Fibroblast of lung (primary cell): ENCODE measurements at regions not wholly inside any gene's neighbourhood (a gene's known extent, or its start where the extent isn't known, plus 50 kb on each side); places are given as distances from the start of the nearest gene placed in this dataset.

Experiments used
- DNase-seq, 2 donors: peaks; one replicate each; pipeline versions ENCODE4 v3.0.0 to v3.0.0-alpha.2; 2010; ENCODE audit warnings: low read depth in 2 of 2
- H2AFZ ChIP-seq: 2 replicates; pipeline ENCODE4 v1.5.1; 2012; ENCODE audit warnings: low read length, control low read depth, inconsistent platforms
- H3K27ac ChIP-seq: 2 replicates; pipeline ENCODE4 v1.5.1; 2011; ENCODE audit warnings: low read length, control low read depth; ENCODE audit not compliant: insufficient read depth
- H3K27me3 ChIP-seq: 2 replicates; pipeline ENCODE4 v1.5.1; 2011; ENCODE audit warnings: mild to moderate bottlenecking, low read length; ENCODE audit not compliant: control insufficient read depth, insufficient read depth
- H3K36me3 ChIP-seq: 2 replicates; pipeline ENCODE4 v1.5.1; 2011; ENCODE audit warnings: low read length; ENCODE audit not compliant: control insufficient read depth, insufficient read depth
- H3K4me1 ChIP-seq: 2 replicates; pipeline ENCODE4 v1.5.1; 2011; ENCODE audit warnings: low read length; ENCODE audit not compliant: control insufficient read depth, insufficient read depth; ENCODE audit errors: extremely low read depth
- H3K4me2 ChIP-seq: 2 replicates; pipeline ENCODE4 v1.5.1; 2011; ENCODE audit warnings: low read length, control low read depth; ENCODE audit not compliant: insufficient read depth; ENCODE audit errors: extremely low read depth
- H3K4me3 ChIP-seq, 4 experiments: fragments of 200-600 bp in 1 of 4; sonication (generic) in 1 of 4; replicated peaks in 1 of 4; 2 replicates each; pipeline ENCODE4 v1.5.1; 2011 to 2016; ENCODE audit warnings: low read length in 4 of 4, low read depth in 3 of 4, mild to moderate bottlenecking in 3 of 4, control low read depth in 2 of 4, inconsistent platforms in 1 of 4, mixed read lengths in 1 of 4; ENCODE audit not compliant: insufficient read depth in 1 of 4; ENCODE audit errors: control extremely low read depth in 1 of 4
- H3K79me2 ChIP-seq: 2 replicates; pipeline ENCODE4 v1.5.1; 2012; ENCODE audit warnings: mild to moderate bottlenecking, low read length, inconsistent platforms; ENCODE audit not compliant: control insufficient read depth, insufficient read depth
- H3K9ac ChIP-seq: 2 replicates; pipeline ENCODE4 v1.5.1; 2011; ENCODE audit warnings: mild to moderate bottlenecking, low read length, control low read depth; ENCODE audit not compliant: insufficient read depth
- H3K9me3 ChIP-seq: 2 replicates; pipeline ENCODE4 v1.5.1; 2012; ENCODE audit warnings: low read depth, low read length; ENCODE audit not compliant: control insufficient read depth, insufficient read depth
- H4K20me1 ChIP-seq: 2 replicates; pipeline ENCODE4 v1.5.1; 2011; ENCODE audit warnings: low read length; ENCODE audit not compliant: control insufficient read depth, insufficient read depth; ENCODE audit errors: extremely low read depth
- CTCF ChIP-seq, 2 donors: IDR thresholded peaks in 1 of 2; conservative IDR thresholded peaks in 1 of 2; 1 replicate in 1 of 2; 2 replicates in 1 of 2; pipeline ENCODE4 v1.5.1; 2011 to 2012; ENCODE audit warnings: low read length in 2 of 2, control low read depth in 1 of 2, inconsistent platforms in 1 of 2, low read depth in 1 of 2, mild to moderate bottlenecking in 1 of 2
- EZH2 ChIP-seq: IDR thresholded peaks from 2 replicates; pipeline ENCODE4 v1.5.1; 2012; ENCODE audit warnings: low read length, control low read depth, mild to moderate bottlenecking; ENCODE audit errors: missing control alignments

GRCh38 chr1:96632045-96632664, 89.4 kb upstream of the PTBP2 start:
- Histone ChIP-seq H3K9me3 (no peaks in the 10 kb centered on the region), H3K27ac (no peak overlapping the region), H3K4me1 (no peaks in the 10 kb centered on the region), H4K20me1 (no peaks in the 10 kb centered on the region), H3K4me3 (no peak overlapping the region), H3K9ac (no peak overlapping the region), H3K36me3 (no peaks in the 10 kb centered on the region), H3K79me2 (no peaks in the 10 kb centered on the region), H3K4me2 (no peak overlapping the region), H2AFZ (no peak overlapping the region), H3K27me3 (no peaks in the 10 kb centered on the region)
- no peak for DNase-seq
- TF ChIP-seq EZH2 (no peak), CTCF (conservative IDR thresholded peaks at IDR 0.05 in 1 of 2, IDR thresholded peaks at IDR 0.05 in 1 of 2; ENCODE audit: low read depth in 1 of 2, low read length in 2 of 2) (no peak)

- Histone ChIP-seq H3K4me3 (no peak overlapping the region), H3K36me3 (no peaks in the 10 kb centered on the region), H3K9me3 (no peaks in the 10 kb centered on the region), H4K20me1 (no peaks in the 10 kb centered on the region), H3K4me2 (no peak overlapping the region), H3K9ac (no peak overlapping the region), H3K4me1 (no peaks in the 10 kb centered on the region), H2AFZ (no peak overlapping the region), H3K27me3 (no peaks in the 10 kb centered on the region), H3K27ac (no peak overlapping the region), H3K79me2 (no peaks in the 10 kb centered on the region)
- DNase-seq: no peak
- TF ChIP-seq CTCF (conservative IDR thresholded peaks at IDR 0.05 in 1 of 2, IDR thresholded peaks at IDR 0.05 in 1 of 2; ENCODE audit: low read depth in 1 of 2, low read length in 2 of 2): no peak
- TF ChIP-seq EZH2: no peak
Observed at GRCh38 chr1:96633695-96634094, 87.9 kb upstream of the PTBP2 start.

- Histone ChIP-seq H3K4me1 (no peaks in the 10 kb centered on the region), H3K4me2 (no peak overlapping the region), H3K27ac (no peak overlapping the region), H3K9ac (no peak overlapping the region), H3K27me3 (no peaks in the 10 kb centered on the region), H2AFZ (no peak overlapping the region), H3K4me3 (no peak overlapping the region), H3K79me2 (no peaks in the 10 kb centered on the region), H4K20me1 (no peaks in the 10 kb centered on the region), H3K36me3 (no peaks in the 10 kb centered on the region), H3K9me3 (no peaks in the 10 kb centered on the region)
- TF ChIP-seq EZH2 (no peak), CTCF (conservative IDR thresholded peaks at IDR 0.05 in 1 of 2, IDR thresholded peaks at IDR 0.05 in 1 of 2; ENCODE audit: low read depth in 1 of 2, low read length in 2 of 2) (no peak)
- DNase-seq: peak; percentile 35 to 51
Observed at GRCh38 chr1:96634883-96635282, 86.7 kb upstream of the PTBP2 start.
